Endodermal cell (in vitro differentiated cells): ENCODE measurements at regions not wholly inside any gene's neighbourhood (a gene's known extent, or its start where the extent isn't known, plus 50 kb on each side); places are given as distances from the start of the nearest gene placed in this dataset.

Experiments used
- DNase-seq: peaks from one replicate; pipeline ENCODE4 v3.0.0-alpha.2; 2017
- H3K27ac ChIP-seq: 2 replicates; pipeline ENCODE4 v1.5.1; 2013; ENCODE audit warnings: mild to moderate bottlenecking, low read depth, low read length, moderate library complexity
- H3K27me3 ChIP-seq: 2 replicates; pipeline ENCODE4 v1.6.1; 2013; ENCODE audit warnings: mild to moderate bottlenecking, low read length, moderate library complexity; ENCODE audit not compliant: insufficient read depth, control insufficient read depth, poor library complexity, severe bottlenecking
- H3K36me3 ChIP-seq: 2 replicates; pipeline ENCODE4 v1.7.0; 2013; ENCODE audit warnings: mild to moderate bottlenecking, low read length, moderate library complexity; ENCODE audit not compliant: control insufficient read depth, insufficient read depth
- H3K4me1 ChIP-seq: one replicate; pipeline ENCODE4 v1.7.0; 2013; ENCODE audit warnings: low read length; ENCODE audit not compliant: control insufficient read depth, insufficient read depth
- H3K4me3 ChIP-seq: 2 replicates; pipeline ENCODE4 v1.5.1; 2013; ENCODE audit warnings: mild to moderate bottlenecking, low read length, moderate library complexity
- H3K9ac ChIP-seq: 2 replicates; pipeline ENCODE4 v1.6.1; 2013; ENCODE audit warnings: mild to moderate bottlenecking, low read length, moderate library complexity; ENCODE audit not compliant: poor library complexity, severe bottlenecking; ENCODE audit errors: extremely low read depth
- H3K9me3 ChIP-seq: 2 replicates; pipeline ENCODE4 v1.6.1; 2013; ENCODE audit warnings: mild to moderate bottlenecking, low read length, moderate library complexity; ENCODE audit not compliant: control insufficient read depth
- H3K27ac Mint-ChIP-seq: 2 replicates; pipeline ENCODE4 v1.8.0; 2020; ENCODE audit warnings: mixed read lengths
- H3K27me3 Mint-ChIP-seq: 2 replicates; pipeline ENCODE4 v1.8.0; 2021; ENCODE audit warnings: mild to moderate bottlenecking, mixed read lengths; ENCODE audit not compliant: insufficient read depth
- H3K36me3 Mint-ChIP-seq: 2 replicates; pipeline ENCODE4 v1.8.0; 2020; ENCODE audit warnings: low read depth, mixed read lengths
- H3K4me1 Mint-ChIP-seq: 2 replicates; pipeline ENCODE4 v1.8.0; 2020; ENCODE audit warnings: mixed read lengths
- H3K4me3 Mint-ChIP-seq: 2 replicates; pipeline ENCODE4 v1.8.0; 2020; ENCODE audit warnings: mild to moderate bottlenecking, moderate library complexity, mixed read lengths
- H3K9me3 Mint-ChIP-seq: 2 replicates; pipeline ENCODE4 v1.8.0; 2020; ENCODE audit warnings: mild to moderate bottlenecking, mixed read lengths
- CTCF ChIP-seq: fragments of 200-600 bp; sonication (generic); conservative IDR thresholded peaks from 2 replicates; pipeline ENCODE4 v1.5.0; 2021; ENCODE audit warnings: antibody characterized with exemption, mild to moderate bottlenecking
- WGBS, 2 experiments: methylation state at CpG; one replicate each; pipeline versions ENCODE4 v1.1.5 to v1.1.7; 2013; ENCODE audit warnings: missing lambda C conversion rate in 2 of 2, mixed read lengths in 1 of 2; ENCODE audit not compliant: insufficient coverage in 1 of 2, insufficient read length in 1 of 2; 5-methylcytosine and 5-hydroxymethylcytosine counted together

- peaks cover 15% of the 10 kb centered on the region for H3K4me1 Mint-ChIP-seq
- no peak for TF ChIP-seq CTCF
- no peaks in the 10 kb centered on the region for H3K9me3 ChIP-seq
- 93% methylated on average over 4 of the region's 4 CpGs; no CpG with 5 or more reads in 1 of the 2 experiments for WGBS, 2 experiments
- H3K27ac Mint-ChIP-seq = no peak overlapping the region
- H3K9ac ChIP-seq = no peak overlapping the region
- peaks cover 28% of the 10 kb centered on the region for H3K27me3 Mint-ChIP-seq
- H3K27ac ChIP-seq = no peak overlapping the region
- no peak for DNase-seq
- no peak overlapping the region for H3K4me3 ChIP-seq
- H3K4me1 ChIP-seq = no peaks in the 10 kb centered on the region
- H3K9me3 Mint-ChIP-seq = no peaks in the 10 kb centered on the region
- no peaks in the 10 kb centered on the region for H3K36me3 Mint-ChIP-seq
- H3K4me3 Mint-ChIP-seq = no peak overlapping the region
- no peaks in the 10 kb centered on the region for H3K36me3 ChIP-seq
- peaks cover 39% of the 10 kb centered on the region for H3K27me3 ChIP-seq
Measured at GRCh38 chr19:30216453-30216852, 155.7 kb upstream of the ZNF536 start.

GRCh38 chr19:30217461-30217860 is 154.7 kb upstream of the ZNF536 start:
- H3K36me3 ChIP-seq = no peaks in the 10 kb centered on the region
- H3K36me3 Mint-ChIP-seq = no peaks in the 10 kb centered on the region
- H3K4me1 Mint-ChIP-seq = peaks cover 15% of the 10 kb centered on the region
- H3K27ac ChIP-seq = no peak overlapping the region
- 90 to 91% methylated on average over 3 to 5 of the region's 5 CpGs for WGBS, 2 experiments
- H3K4me3 ChIP-seq = no peak overlapping the region
- H3K27ac Mint-ChIP-seq = no peak overlapping the region
- DNase-seq = peak; percentile 26
- H3K4me1 ChIP-seq = no peaks in the 10 kb centered on the region
- H3K9ac ChIP-seq = no peak overlapping the region
- TF ChIP-seq CTCF = no peak
- peaks cover 35% of the 10 kb centered on the region for H3K27me3 Mint-ChIP-seq
- peaks cover 49% of the 10 kb centered on the region for H3K27me3 ChIP-seq
- H3K4me3 Mint-ChIP-seq = no peak overlapping the region
- no peaks in the 10 kb centered on the region for H3K9me3 Mint-ChIP-seq
- no peaks in the 10 kb centered on the region for H3K9me3 ChIP-seq

- H3K4me1 Mint-ChIP-seq = peaks cover 26% of the 10 kb centered on the region
- TF ChIP-seq CTCF = no peak
Measured at GRCh38 chr19:30219702-30220101, 152.5 kb upstream of the ZNF536 start.

More at GRCh38 chr19:30219702-30220101, 152.5 kb upstream of the ZNF536 start:
- no peak overlapping the region for H3K9ac ChIP-seq
- DNase-seq = peak; percentile 24
- Mint-ChIP-seq H3K36me3 (no peaks in the 10 kb centered on the region), H3K27me3 (peaks cover 48% of the 10 kb centered on the region), H3K9me3 (no peaks in the 10 kb centered on the region), H3K4me3 (no peak overlapping the region), H3K27ac (no peak overlapping the region)
- no peak overlapping the region for H3K4me3 ChIP-seq
- WGBS, 2 experiments = 90 to 93% methylated on average over 3 to 5 of the region's 5 CpGs
- peaks cover 2% of the 10 kb centered on the region for H3K4me1 ChIP-seq
- no peaks in the 10 kb centered on the region for H3K36me3 ChIP-seq
- peaks cover 72% of the 10 kb centered on the region for H3K27me3 ChIP-seq
- H3K9me3 ChIP-seq = no peaks in the 10 kb centered on the region
- no peak overlapping the region for H3K27ac ChIP-seq
